Karpas-422 (cell line): ENCODE measurements at regions not wholly inside any gene's neighbourhood (a gene's known extent, or its start where the extent isn't known, plus 50 kb on each side); places are given as distances from the start of the nearest gene placed in this dataset.

Experiments used
- DNase-seq: peaks from one replicate; pipeline ENCODE4 v3.0.0-alpha.2; 2015
- H2AFZ ChIP-seq: fragments of 200-600 bp; sonication (generic); 2 replicates; pipeline ENCODE4 v1.6.1; 2014; ENCODE audit warnings: antibody characterized with exemption, low read length, mixed read lengths
- H3K27ac ChIP-seq: fragments of 200-600 bp; sonication (generic); 2 replicates; pipeline ENCODE4 v1.5.1; 2014; ENCODE audit warnings: mild to moderate bottlenecking, low read length, moderate library complexity
- H3K27me3 ChIP-seq: fragments of 200-600 bp; sonication (generic); 2 replicates; pipeline ENCODE4 v1.6.1; 2014; ENCODE audit warnings: low read length, mixed read lengths
- H3K36me3 ChIP-seq: fragments of 200-600 bp; sonication (generic); 2 replicates; pipeline ENCODE4 v1.6.1; 2014; ENCODE audit warnings: low read length, mixed read lengths; ENCODE audit not compliant: insufficient read depth
- H3K4me1 ChIP-seq: fragments of 200-600 bp; sonication (generic); 2 replicates; pipeline ENCODE4 v1.6.1; 2014; ENCODE audit warnings: mild to moderate bottlenecking, low read length, mixed read lengths
- H3K4me2 ChIP-seq: fragments of 200-600 bp; sonication (generic); 2 replicates; pipeline ENCODE4 v1.6.1; 2014; ENCODE audit warnings: low read length, low read depth, mild to moderate bottlenecking; ENCODE audit not compliant: poor library complexity, severe bottlenecking
- H3K4me3 ChIP-seq: fragments of 200-600 bp; sonication (generic); 2 replicates; pipeline ENCODE4 v1.5.1; 2014; ENCODE audit warnings: mild to moderate bottlenecking, antibody characterized with exemption, low read length, mixed read lengths
- H3K79me2 ChIP-seq: fragments of 200-600 bp; sonication (generic); 2 replicates; pipeline ENCODE4 v1.6.1; 2014; ENCODE audit warnings: mild to moderate bottlenecking, low read length, mixed read lengths
- H3K9ac ChIP-seq: fragments of 200-600 bp; sonication (generic); 2 replicates; pipeline ENCODE4 v1.6.0; 2014; ENCODE audit warnings: low read length
- H3K9me2 ChIP-seq: fragments of 200-600 bp; sonication (generic), shearing (Covaris generic); replicated peaks from 2 replicates; pipeline ENCODE4 v1.6.0; 2014; ENCODE audit warnings: mild to moderate bottlenecking, low read length, moderate library complexity; ENCODE audit not compliant: insufficient read depth
- H3K9me3 ChIP-seq: fragments of 300-700, 200-600 bp; sonication (generic); 2 replicates; pipeline ENCODE4 v1.6.1; 2014; ENCODE audit warnings: low read length, mixed read lengths
- H4K20me1 ChIP-seq: fragments of 200-600 bp; sonication (generic); 2 replicates; pipeline ENCODE4 v1.6.1; 2014; ENCODE audit warnings: mild to moderate bottlenecking, antibody characterized with exemption, low read length, low read depth; ENCODE audit not compliant: insufficient read depth

DNA sequence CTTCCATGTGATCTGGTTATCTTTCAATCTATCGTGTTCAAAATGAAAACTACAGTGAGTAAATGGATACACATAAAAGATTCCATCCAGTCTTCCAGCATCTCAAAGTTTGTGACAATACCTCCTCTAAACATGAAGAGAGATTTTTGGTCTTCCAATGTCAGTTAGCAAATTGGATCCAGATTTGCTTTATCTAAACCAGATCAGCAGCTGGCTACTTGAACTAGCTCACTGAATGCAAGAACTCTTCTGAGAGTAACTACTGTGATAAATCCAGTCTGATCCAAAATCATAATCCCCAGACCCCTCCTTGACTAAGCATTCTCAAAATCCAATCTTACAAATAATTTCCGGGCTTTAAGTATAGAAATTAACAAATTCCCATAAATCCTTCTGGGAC, 2177.9 kb upstream of the C9orf72 start:
- peaks cover 13% of the 10 kb centered on the region for H3K9me3 ChIP-seq
- H3K4me1 ChIP-seq: no peaks in the 10 kb centered on the region
- no peaks in the 10 kb centered on the region for H3K9me2 ChIP-seq
- H3K27me3 ChIP-seq: no peaks in the 10 kb centered on the region
- H4K20me1 ChIP-seq: no peaks in the 10 kb centered on the region
- no peak overlapping the region for H2AFZ ChIP-seq
- H3K27ac ChIP-seq: no peak overlapping the region
- H3K36me3 ChIP-seq: no peaks in the 10 kb centered on the region
- H3K79me2 ChIP-seq: no peaks in the 10 kb centered on the region
- DNase-seq: no peak
- H3K9ac ChIP-seq: no peak overlapping the region
- no peak overlapping the region for H3K4me3 ChIP-seq
- no peak overlapping the region for H3K4me2 ChIP-seq

GRCh38 chr9:29753638-29754037, 2180.4 kb upstream of the C9orf72 start:
- H3K9me2 ChIP-seq: no peaks in the 10 kb centered on the region
- H3K4me3 ChIP-seq: no peak overlapping the region
- no peak overlapping the region for H2AFZ ChIP-seq
- no peak overlapping the region for H3K4me2 ChIP-seq
- H3K9me3 ChIP-seq: peaks cover 14% of the 10 kb centered on the region
- no peaks in the 10 kb centered on the region for H3K79me2 ChIP-seq
- no peak overlapping the region for H3K27ac ChIP-seq
- H3K4me1 ChIP-seq: no peaks in the 10 kb centered on the region
- H4K20me1 ChIP-seq: no peaks in the 10 kb centered on the region
- no peak for DNase-seq
- no peak overlapping the region for H3K9ac ChIP-seq
- H3K27me3 ChIP-seq: no peaks in the 10 kb centered on the region
- no peaks in the 10 kb centered on the region for H3K36me3 ChIP-seq

DNA sequence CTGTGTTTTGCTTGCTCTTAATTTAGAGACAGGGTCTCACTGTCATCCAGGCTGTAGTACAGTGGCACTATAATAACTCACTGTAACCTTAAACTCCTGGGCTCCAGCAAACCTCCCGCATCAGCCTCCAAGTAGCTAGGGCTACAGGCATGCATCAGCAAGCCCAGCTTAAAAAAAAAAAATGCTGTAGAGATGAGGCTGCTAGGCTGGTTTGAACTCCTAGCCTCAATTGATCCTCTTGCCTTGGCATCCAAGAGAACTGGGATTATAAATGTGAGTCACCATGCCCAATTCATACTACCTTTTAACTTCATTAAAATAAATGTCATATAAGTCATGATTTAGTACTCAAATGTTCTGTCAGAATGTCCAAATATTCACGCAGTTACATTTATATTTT, 2195.7 kb upstream of the C9orf72 start:
- Histone ChIP-seq H3K27ac (no peak overlapping the region), H3K4me1 (peaks cover 6% of the 10 kb centered on the region), H3K4me3 (no peak overlapping the region), H3K9me2 (no peaks in the 10 kb centered on the region), H3K79me2 (no peaks in the 10 kb centered on the region), H3K4me2 (no peak overlapping the region), H3K36me3 (no peaks in the 10 kb centered on the region), H3K27me3 (no peaks in the 10 kb centered on the region), H2AFZ (no peak overlapping the region), H4K20me1 (no peaks in the 10 kb centered on the region), H3K9me3 (0 out of 2 replicates have a peak, but pooled peaks cover 6% of the 10 kb centered on the region), H3K9ac (no peak overlapping the region)
- no peak for DNase-seq

DNA sequence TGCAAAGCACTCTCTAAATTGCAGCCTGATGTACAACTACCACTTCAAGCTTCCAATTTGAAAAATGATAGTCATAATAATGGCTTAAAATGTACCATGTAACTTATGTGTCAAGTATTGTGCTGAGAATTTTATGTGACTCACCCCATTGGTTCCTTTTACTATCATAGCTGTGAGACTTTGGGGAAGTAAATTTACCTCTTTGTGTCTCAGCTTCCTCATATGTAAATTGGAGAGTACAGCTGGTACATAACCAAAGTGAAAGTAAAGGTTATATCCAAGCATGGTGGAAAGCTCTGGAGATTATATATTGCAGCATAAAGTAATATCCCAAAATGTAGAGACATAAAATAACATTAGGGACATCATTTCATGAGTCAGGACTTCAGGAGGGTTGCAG, 2200.4 kb upstream of the C9orf72 start:
- Histone ChIP-seq H3K36me3 (no peaks in the 10 kb centered on the region), H3K4me2 (peak overlapping the region; percentile 69), H4K20me1 (no peaks in the 10 kb centered on the region), H3K4me3 (peak overlapping the region; percentile 61; the same call in 1 of the 2 replicates), H3K4me1 (peaks cover 9% of the 10 kb centered on the region), H3K9ac (peak overlapping the region; percentile 45), H3K27me3 (no peaks in the 10 kb centered on the region), H3K9me3 (0 out of 2 replicates have a peak, but pooled peaks cover 6% of the 10 kb centered on the region), H3K9me2 (no peaks in the 10 kb centered on the region; the same call in 1 of the 2 replicates), H2AFZ (peak overlapping the region; percentile 51; the same call in 1 of the 2 replicates), H3K79me2 (no peaks in the 10 kb centered on the region), H3K27ac (no peak overlapping the region)
- peak; percentile 55 for DNase-seq

- Histone ChIP-seq H2AFZ (no peak overlapping the region), H3K9me2 (no peaks in the 10 kb centered on the region; the same call in 1 of the 2 replicates), H3K36me3 (no peaks in the 10 kb centered on the region), H3K9ac (no peak overlapping the region), H3K27ac (no peak overlapping the region), H3K79me2 (no peaks in the 10 kb centered on the region), H3K4me2 (no peak overlapping the region), H3K27me3 (no peaks in the 10 kb centered on the region), H3K9me3 (0 out of 2 replicates have a peak, but pooled peaks cover 3% of the 10 kb centered on the region), H4K20me1 (no peaks in the 10 kb centered on the region), H3K4me1 (peaks cover 9% of the 10 kb centered on the region), H3K4me3 (no peak overlapping the region)
- no peak for DNase-seq
Observed at GRCh38 chr9:29775491-29775890, 2202.2 kb upstream of the C9orf72 start.

DNA sequence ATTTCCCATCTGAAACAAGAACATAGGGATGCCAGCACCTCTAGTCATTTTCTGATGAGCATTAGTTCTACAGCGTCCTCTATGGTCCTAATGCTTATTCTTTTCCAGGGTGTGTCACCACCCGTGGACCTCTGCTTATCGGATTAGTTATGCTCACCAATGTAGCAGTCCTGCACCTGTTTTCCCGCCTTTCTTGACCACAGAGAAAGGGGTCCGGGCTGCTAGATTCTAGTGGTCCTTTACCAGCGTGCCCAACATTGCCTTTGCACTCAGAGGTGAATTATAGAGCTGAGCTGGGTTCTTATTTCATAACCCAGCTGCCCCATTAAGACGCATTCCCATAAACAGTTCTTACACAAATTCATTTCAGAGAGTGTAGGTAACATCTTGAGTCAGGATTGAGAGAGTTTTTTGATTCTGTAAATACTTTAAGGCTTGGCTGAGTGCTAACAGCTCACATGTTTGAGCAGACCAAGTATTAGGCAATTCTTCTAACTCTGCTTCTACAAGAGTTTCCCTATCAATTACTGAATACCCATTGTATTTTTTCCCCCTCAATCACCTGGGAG, 2205.1 kb upstream of the C9orf72 start:
- H3K4me2 ChIP-seq: no peak overlapping the region
- no peak overlapping the region for H2AFZ ChIP-seq
- peaks cover 8% of the 10 kb centered on the region for H3K4me1 ChIP-seq
- H3K79me2 ChIP-seq: no peaks in the 10 kb centered on the region
- H3K36me3 ChIP-seq: no peaks in the 10 kb centered on the region
- no peaks in the 10 kb centered on the region for H3K27me3 ChIP-seq
- peaks cover 7% of the 10 kb centered on the region; the same call in 1 of the 2 replicates for H3K9me3 ChIP-seq
- no peaks in the 10 kb centered on the region for H4K20me1 ChIP-seq
- H3K9ac ChIP-seq: no peak overlapping the region
- no peak for DNase-seq
- H3K4me3 ChIP-seq: no peak overlapping the region
- no peak overlapping the region for H3K27ac ChIP-seq
- H3K9me2 ChIP-seq: no peaks in the 10 kb centered on the region; the same call in 1 of the 2 replicates

- Histone ChIP-seq H3K9me2 (no peaks in the 10 kb centered on the region), H3K4me1 (no peaks in the 10 kb centered on the region), H3K36me3 (no peaks in the 10 kb centered on the region), H3K27ac (no peak overlapping the region), H2AFZ (no peak overlapping the region), H4K20me1 (no peaks in the 10 kb centered on the region), H3K79me2 (no peaks in the 10 kb centered on the region), H3K4me3 (no peak overlapping the region), H3K9ac (no peak overlapping the region), H3K27me3 (no peaks in the 10 kb centered on the region), H3K9me3 (peaks cover 17% of the 10 kb centered on the region; the same call in 1 of the 2 replicates), H3K4me2 (no peak overlapping the region)
- DNase-seq: no peak
Observed at GRCh38 chr9:29793970-29794369, 2220.7 kb upstream of the C9orf72 start.

DNA sequence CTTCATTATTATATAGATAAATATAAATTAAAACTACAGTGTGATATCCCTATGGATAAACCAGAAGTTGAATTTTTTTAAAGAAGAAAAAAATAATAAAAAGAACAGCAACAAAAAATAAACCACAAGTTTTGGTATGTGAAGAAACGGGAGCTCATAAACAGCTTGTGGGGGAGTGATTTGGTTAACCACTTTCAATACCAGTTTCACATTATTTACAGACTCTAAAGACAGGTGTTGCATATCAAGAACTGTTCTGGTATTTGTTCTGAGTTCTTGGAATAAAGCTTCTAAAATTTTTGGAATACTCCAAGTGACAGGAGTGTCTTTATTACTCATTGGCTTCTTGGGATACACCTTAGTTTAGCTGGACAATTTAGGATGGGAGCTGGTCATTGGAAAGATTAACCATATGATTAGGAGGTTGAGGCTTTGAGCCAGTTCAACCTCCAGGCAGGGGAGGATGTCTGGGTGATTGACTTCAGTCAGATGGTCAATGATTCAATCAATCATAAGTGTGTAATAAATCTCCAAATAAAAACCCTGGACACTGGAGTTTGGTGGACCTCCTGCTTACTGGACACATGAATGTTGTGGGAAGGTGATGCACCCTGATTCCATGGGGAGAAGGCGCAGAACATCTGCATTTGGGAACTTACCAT, 2223.1 kb upstream of the C9orf72 start:
- no peak overlapping the region for H3K4me2 ChIP-seq
- H3K4me1 ChIP-seq: no peaks in the 10 kb centered on the region
- H3K79me2 ChIP-seq: no peaks in the 10 kb centered on the region
- H3K27me3 ChIP-seq: no peaks in the 10 kb centered on the region
- no peak for DNase-seq
- H3K9me2 ChIP-seq: no peaks in the 10 kb centered on the region
- H4K20me1 ChIP-seq: no peaks in the 10 kb centered on the region
- no peak overlapping the region for H2AFZ ChIP-seq
- no peak overlapping the region for H3K9ac ChIP-seq
- H3K36me3 ChIP-seq: no peaks in the 10 kb centered on the region
- H3K4me3 ChIP-seq: no peak overlapping the region
- peaks cover 19% of the 10 kb centered on the region for H3K9me3 ChIP-seq
- no peak overlapping the region for H3K27ac ChIP-seq
